IPS-20b (cell line): ENCODE measurements at regions not wholly inside any gene's neighbourhood (a gene's known extent, or its start where the extent isn't known, plus 50 kb on each side); places are given as distances from the start of the nearest gene placed in this dataset.
"Not testable (repeated sequence)": the region's sequence is repeated elsewhere in the genome, so short reads cannot be mapped to it uniquely, and the experiment has no call there.

Source experiments
- H3K27ac ChIP-seq: one replicate; pipeline ENCODE4 v1.5.1; 2013; ENCODE audit warnings: low read length
- H3K27me3 ChIP-seq: 2 replicates; pipeline ENCODE4 v1.6.1; 2013; ENCODE audit warnings: mild to moderate bottlenecking, low read length, inconsistent platforms; ENCODE audit not compliant: insufficient read depth
- H3K36me3 ChIP-seq: 2 replicates; pipeline ENCODE4 v1.6.1; 2013; ENCODE audit warnings: low read depth, mild to moderate bottlenecking, inconsistent platforms, low read length, moderate library complexity; ENCODE audit not compliant: insufficient read depth
- H3K4me1 ChIP-seq: 2 replicates; pipeline ENCODE4 v1.6.1; 2013; ENCODE audit warnings: mild to moderate bottlenecking, control low read depth, inconsistent platforms, low read length, moderate library complexity; ENCODE audit not compliant: insufficient read depth
- H3K4me3 ChIP-seq: 2 replicates; pipeline ENCODE4 v1.5.1; 2013; ENCODE audit warnings: mild to moderate bottlenecking, low read length, inconsistent platforms
- H3K9ac ChIP-seq: 2 replicates; pipeline ENCODE4 v1.6.1; 2013; ENCODE audit warnings: low read depth, mild to moderate bottlenecking, inconsistent platforms, low read length, moderate library complexity
- H3K9me3 ChIP-seq: 2 replicates; pipeline ENCODE4 v1.6.1; 2013; ENCODE audit warnings: mild to moderate bottlenecking, low read depth, low read length, inconsistent platforms; ENCODE audit not compliant: insufficient read depth

- Histone ChIP-seq H3K4me1 (peaks cover 6% of the 10 kb centered on the region; the same call in 1 of the 2 replicates), H3K36me3 (no peaks in the 10 kb centered on the region), H3K27me3 (no peaks in the 10 kb centered on the region), H3K9ac (no peak overlapping the region), H3K9me3 (no peaks in the 10 kb centered on the region), H3K4me3 (no peak overlapping the region), H3K27ac (no peak overlapping the region)
Observed at GRCh38 chr10:108048898-108049297, 884.4 kb upstream of the SORCS1 start.

- Histone ChIP-seq H3K27ac (no peak overlapping the region), H3K27me3 (no peaks in the 10 kb centered on the region), H3K9ac (no peak overlapping the region)
Observed at GRCh38 chr10:108039821-108040584, 875.5 kb upstream of the SORCS1 start.

GRCh38 chr10:108037061-108037460, 872.6 kb upstream of the SORCS1 start:
- Histone ChIP-seq H3K9me3 (no peaks in the 10 kb centered on the region), H3K36me3 (no peaks in the 10 kb centered on the region), H3K27me3 (no peaks in the 10 kb centered on the region), H3K27ac (no peak overlapping the region), H3K4me3 (no peak overlapping the region), H3K9ac (no peak overlapping the region), H3K4me1 (no peaks in the 10 kb centered on the region)

More at GRCh38 chr10:108039821-108040584, 875.5 kb upstream of the SORCS1 start:
- no peaks in the 10 kb centered on the region for H3K4me1 ChIP-seq
- no peaks in the 10 kb centered on the region for H3K9me3 ChIP-seq
- H3K36me3 ChIP-seq = no peaks in the 10 kb centered on the region
- H3K4me3 ChIP-seq = no peak overlapping the region

- Histone ChIP-seq H3K27ac (no peak overlapping the region), H3K9me3 (no peaks in the 10 kb centered on the region)
Observed at GRCh38 chr10:108036265-108036664, 871.8 kb upstream of the SORCS1 start.

GRCh38 chr10:108034829-108035228, 870.3 kb upstream of the SORCS1 start:
- H3K27me3 ChIP-seq = no peaks in the 10 kb centered on the region
- no peaks in the 10 kb centered on the region for H3K9me3 ChIP-seq
- no peaks in the 10 kb centered on the region for H3K4me1 ChIP-seq
- no peak overlapping the region for H3K27ac ChIP-seq
- no peak overlapping the region for H3K9ac ChIP-seq
- no peak overlapping the region for H3K4me3 ChIP-seq
- no peaks in the 10 kb centered on the region for H3K36me3 ChIP-seq

More at GRCh38 chr10:108036265-108036664, 871.8 kb upstream of the SORCS1 start:
- Histone ChIP-seq H3K36me3 (no peaks in the 10 kb centered on the region), H3K9ac (no peak overlapping the region), H3K4me3 (no peak overlapping the region), H3K4me1 (no peaks in the 10 kb centered on the region), H3K27me3 (no peaks in the 10 kb centered on the region)

- H3K4me3 ChIP-seq, H3K27me3 ChIP-seq, H3K4me1 ChIP-seq, H3K9me3 ChIP-seq, H3K36me3 ChIP-seq, H3K9ac ChIP-seq, H3K27ac ChIP-seq: not testable (repeated sequence)
Observed at GRCh38 chr10:108033518-108033917, 869.0 kb upstream of the SORCS1 start.

GRCh38 chr10:108031505-108031904, 867.0 kb upstream of the SORCS1 start:
- no peak overlapping the region for H3K9ac ChIP-seq
- no peak overlapping the region for H3K27ac ChIP-seq
- H3K4me3 ChIP-seq = no peak overlapping the region
- H3K9me3 ChIP-seq = no peaks in the 10 kb centered on the region
- no peaks in the 10 kb centered on the region for H3K36me3 ChIP-seq
- no peaks in the 10 kb centered on the region for H3K27me3 ChIP-seq
- no peaks in the 10 kb centered on the region for H3K4me1 ChIP-seq

GRCh38 chr10:108014902-108015177, 850.3 kb upstream of the SORCS1 start:
- no peak overlapping the region for H3K27ac ChIP-seq
- no peak overlapping the region for H3K9ac ChIP-seq
- no peaks in the 10 kb centered on the region for H3K36me3 ChIP-seq
- H3K4me3 ChIP-seq = no peak overlapping the region
- no peaks in the 10 kb centered on the region for H3K4me1 ChIP-seq
- H3K9me3 ChIP-seq = peaks cover 6% of the 10 kb centered on the region; the same call in 1 of the 2 replicates
- no peaks in the 10 kb centered on the region for H3K27me3 ChIP-seq

- H3K4me1 ChIP-seq = no peaks in the 10 kb centered on the region
- no peaks in the 10 kb centered on the region for H3K27me3 ChIP-seq
- H3K9me3 ChIP-seq = peaks cover 6% of the 10 kb centered on the region; the same call in 1 of the 2 replicates
- H3K36me3 ChIP-seq = no peaks in the 10 kb centered on the region
- no peak overlapping the region for H3K27ac ChIP-seq
- H3K4me3 ChIP-seq = no peak overlapping the region
- H3K9ac ChIP-seq = no peak overlapping the region
Observed at GRCh38 chr10:108014145-108014901, 849.8 kb upstream of the SORCS1 start.

- no peaks in the 10 kb centered on the region for H3K27me3 ChIP-seq
Observed at GRCh38 chr10:108005627-108006026, 841.1 kb upstream of the SORCS1 start.

GRCh38 chr10:108003576-108003975, 839.1 kb upstream of the SORCS1 start:
- H3K27ac ChIP-seq = no peak overlapping the region

More at GRCh38 chr10:108005627-108006026, 841.1 kb upstream of the SORCS1 start:
- Histone ChIP-seq H3K9me3 (peaks cover 24% of the 10 kb centered on the region; the same call in 1 of the 2 replicates), H3K27ac (no peak overlapping the region), H3K36me3 (no peaks in the 10 kb centered on the region), H3K9ac (no peak overlapping the region), H3K4me3 (no peak overlapping the region), H3K4me1 (no peaks in the 10 kb centered on the region)

GRCh38 chr10:108003061-108003460, 838.6 kb upstream of the SORCS1 start:
- no peak overlapping the region for H3K4me3 ChIP-seq
- peaks cover 18% of the 10 kb centered on the region; the same call in 1 of the 2 replicates for H3K9me3 ChIP-seq
- H3K36me3 ChIP-seq = no peaks in the 10 kb centered on the region
- H3K27me3 ChIP-seq = no peaks in the 10 kb centered on the region
- H3K9ac ChIP-seq = no peak overlapping the region
- no peak overlapping the region for H3K27ac ChIP-seq
- H3K4me1 ChIP-seq = no peaks in the 10 kb centered on the region

More at GRCh38 chr10:108003576-108003975, 839.1 kb upstream of the SORCS1 start:
- peaks cover 22% of the 10 kb centered on the region; the same call in 1 of the 2 replicates for H3K9me3 ChIP-seq
- no peak overlapping the region for H3K4me3 ChIP-seq
- no peaks in the 10 kb centered on the region for H3K27me3 ChIP-seq
- no peaks in the 10 kb centered on the region for H3K4me1 ChIP-seq
- H3K9ac ChIP-seq = no peak overlapping the region
- H3K36me3 ChIP-seq = no peaks in the 10 kb centered on the region
